Neural progenitor cell (in vitro differentiated cells): ENCODE measurements at regions not wholly inside any gene's neighbourhood (a gene's known extent, or its start where the extent isn't known, plus 50 kb on each side); places are given as distances from the start of the nearest gene placed in this dataset.

ENCODE experiments used
- DNase-seq: peaks from one replicate; pipeline ENCODE4 v3.0.0-alpha.2; 2016; ENCODE audit warnings: low spot score
- H2AFZ ChIP-seq: fragments of 200-600 bp; sonication (generic); replicated peaks from 2 replicates; pipeline ENCODE4 v1.6.1; 2016; ENCODE audit warnings: antibody characterized with exemption
- H3F3A ChIP-seq: fragments of 200-600 bp; sonication (generic); 2 replicates; pipeline ENCODE4 v1.6.1; 2016; ENCODE audit warnings: antibody characterized with exemption, low read depth
- H3K27ac ChIP-seq: fragments of 200-600 bp; sonication (generic); 2 replicates; pipeline ENCODE4 v1.5.1; 2016; ENCODE audit warnings: mild to moderate bottlenecking
- H3K27me3 ChIP-seq: fragments of 200-600 bp; sonication (generic); 2 replicates; pipeline ENCODE4 v1.6.1; 2016; ENCODE audit warnings: mild to moderate bottlenecking, moderate library complexity
- H3K36me3 ChIP-seq: fragments of 200-600 bp; sonication (generic); 2 replicates; pipeline ENCODE4 v1.5.1; 2016
- H3K4me1 ChIP-seq: fragments of 200-600 bp; sonication (generic); 2 replicates; pipeline ENCODE4 v1.6.1; 2016; ENCODE audit warnings: mixed run types
- H3K4me2 ChIP-seq: fragments of 200-600 bp; sonication (generic); 2 replicates; pipeline ENCODE4 v1.6.1; 2016
- H3K4me3 ChIP-seq: fragments of 200-600 bp; sonication (generic); 2 replicates; pipeline ENCODE4 v1.5.1; 2016
- H3K79me2 ChIP-seq: fragments of 200-600 bp; sonication (generic); 2 replicates; pipeline ENCODE4 v1.6.1; 2016; ENCODE audit warnings: low read depth
- H3K9ac ChIP-seq: fragments of 200-600 bp; sonication (generic); 2 replicates; pipeline ENCODE4 v1.6.1; 2016
- H3K9me3 ChIP-seq: fragments of 200-600 bp; sonication (generic); 2 replicates; pipeline ENCODE4 v1.5.1; 2016; ENCODE audit warnings: low read depth
- H4K20me1 ChIP-seq: fragments of 200-600 bp; sonication (generic); 2 replicates; pipeline ENCODE4 v1.6.1; 2016; ENCODE audit warnings: low read depth
- H3K27ac Mint-ChIP-seq: 3 replicates; pipeline ENCODE4 v1.8.0; 2021; ENCODE audit warnings: mixed read lengths
- H3K27me3 Mint-ChIP-seq: 2 replicates; pipeline ENCODE4 v1.8.0; 2022; ENCODE audit warnings: low read depth, mild to moderate bottlenecking, inconsistent platforms, moderate library complexity, mixed read lengths; ENCODE audit not compliant: insufficient read depth
- H3K36me3 Mint-ChIP-seq: 3 replicates; pipeline ENCODE4 v1.8.0; 2021; ENCODE audit warnings: mixed read lengths
- H3K4me1 Mint-ChIP-seq: 3 replicates; pipeline ENCODE4 v1.8.0; 2021; ENCODE audit warnings: mixed read lengths
- H3K4me3 Mint-ChIP-seq: 3 replicates; pipeline ENCODE4 v1.8.0; 2021; ENCODE audit warnings: mild to moderate bottlenecking, moderate library complexity, mixed read lengths
- H3K9me3 Mint-ChIP-seq: 3 replicates; pipeline ENCODE4 v1.8.0; 2020; ENCODE audit warnings: mixed read lengths
- CTCF ChIP-seq: fragments of 200-600 bp; sonication (generic); IDR thresholded peaks from 2 replicates; pipeline ENCODE4 v1.5.1; 2017; ENCODE audit warnings: antibody characterized with exemption, mild to moderate bottlenecking
- EZH2 ChIP-seq: fragments of 200-600 bp; sonication (generic); IDR thresholded peaks from 2 replicates; pipeline ENCODE4 v1.6.1; 2017; ENCODE audit warnings: antibody characterized with exemption, mild to moderate bottlenecking, moderate library complexity
- EZH2phosphoT487 ChIP-seq: fragments of 200-600 bp; sonication (generic); IDR thresholded peaks from 2 replicates; pipeline ENCODE4 v1.6.1; 2017; ENCODE audit warnings: antibody characterized with exemption

- Mint-ChIP-seq H3K36me3 (no peaks in the 10 kb centered on the region), H3K9me3 (no peaks in the 10 kb centered on the region), H3K27me3 (no peaks in the 10 kb centered on the region), H3K27ac (no peak overlapping the region), H3K4me3 (no peak overlapping the region), H3K4me1 (peaks cover 13% of the 10 kb centered on the region)
- Histone ChIP-seq H3F3A (no peaks in the 10 kb centered on the region), H3K36me3 (no peaks in the 10 kb centered on the region), H3K9ac (no peak overlapping the region), H3K4me2 (no peak overlapping the region), H3K79me2 (no peaks in the 10 kb centered on the region), H3K4me1 (peaks cover 7% of the 10 kb centered on the region), H3K9me3 (no peaks in the 10 kb centered on the region), H3K27me3 (no peaks in the 10 kb centered on the region), H2AFZ (peak overlapping the region; percentile 88), H4K20me1 (no peaks in the 10 kb centered on the region), H3K27ac (no peak overlapping the region), H3K4me3 (no peak overlapping the region)
- DNase-seq = peak; percentile 69
- TF ChIP-seq EZH2 (no peak), EZH2phosphoT487 (no peak), CTCF (peak; percentile 74)
Measured at GRCh38 chr15:56821721-56822425, 88.6 kb upstream of the ZNF280D start.

GRCh38 chr15:56820333-56820732 lies 87.0 kb upstream of the ZNF280D start:
- H3K4me1 Mint-ChIP-seq = peaks cover 21% of the 10 kb centered on the region

GRCh38 chr15:56817321-56818080 lies 84.2 kb upstream of the ZNF280D start:
- peak overlapping the region; percentile 38 for H3K27ac Mint-ChIP-seq
- peak; percentile 15 for DNase-seq
- H3K36me3 Mint-ChIP-seq = no peaks in the 10 kb centered on the region
- no peaks in the 10 kb centered on the region for H3K9me3 ChIP-seq
- H3K27me3 ChIP-seq = no peaks in the 10 kb centered on the region
- H3K79me2 ChIP-seq = no peaks in the 10 kb centered on the region
- no peaks in the 10 kb centered on the region for H3K36me3 ChIP-seq
- no peaks in the 10 kb centered on the region for H3F3A ChIP-seq
- H3K4me3 Mint-ChIP-seq = no peak overlapping the region
- H3K4me2 ChIP-seq = no peak overlapping the region
- no peak overlapping the region for H3K27ac ChIP-seq
- no peaks in the 10 kb centered on the region for H3K9me3 Mint-ChIP-seq
- TF ChIP-seq EZH2 (no peak), CTCF (no peak), EZH2phosphoT487 (no peak)
- no peak overlapping the region for H3K9ac ChIP-seq
- peaks cover 7% of the 10 kb centered on the region for H3K4me1 ChIP-seq
- H2AFZ ChIP-seq = no peak overlapping the region
- H3K4me1 Mint-ChIP-seq = peaks cover 21% of the 10 kb centered on the region
- H4K20me1 ChIP-seq = no peaks in the 10 kb centered on the region
- H3K4me3 ChIP-seq = no peak overlapping the region
- H3K27me3 Mint-ChIP-seq = no peaks in the 10 kb centered on the region

More at GRCh38 chr15:56820333-56820732, 87.0 kb upstream of the ZNF280D start:
- H3K79me2 ChIP-seq = no peaks in the 10 kb centered on the region
- H4K20me1 ChIP-seq = no peaks in the 10 kb centered on the region
- no peaks in the 10 kb centered on the region for H3K36me3 ChIP-seq
- no peaks in the 10 kb centered on the region for H3K36me3 Mint-ChIP-seq
- no peak overlapping the region for H3K27ac ChIP-seq
- H3K27me3 ChIP-seq = no peaks in the 10 kb centered on the region
- peaks cover 7% of the 10 kb centered on the region for H3K4me1 ChIP-seq
- H3K4me2 ChIP-seq = no peak overlapping the region
- H3K9ac ChIP-seq = no peak overlapping the region
- no peak overlapping the region for H3K27ac Mint-ChIP-seq
- no peak overlapping the region for H3K4me3 Mint-ChIP-seq
- H3F3A ChIP-seq = no peaks in the 10 kb centered on the region
- H3K4me3 ChIP-seq = no peak overlapping the region
- H2AFZ ChIP-seq = no peak overlapping the region
- H3K9me3 ChIP-seq = no peaks in the 10 kb centered on the region
- no peak for TF ChIP-seq EZH2phosphoT487
- TF ChIP-seq EZH2 = no peak
- TF ChIP-seq CTCF = no peak
- H3K27me3 Mint-ChIP-seq = no peaks in the 10 kb centered on the region
- no peaks in the 10 kb centered on the region for H3K9me3 Mint-ChIP-seq
- DNase-seq = no peak
